Natural killer cell treated with Interleukin-12 subunit alpha and Interleukin-12 subunit beta and Interleukin-15 and Interleukin-18, amount 100 ng/mL, for 72 hours (primary cell): ENCODE measurements at regions not wholly inside any gene's neighbourhood (a gene's known extent, or its start where the extent isn't known, plus 50 kb on each side); places are given as distances from the start of the nearest gene placed in this dataset.
"Not testable (repeated sequence)": the region's sequence is repeated elsewhere in the genome, so short reads cannot be mapped to it uniquely, and the experiment has no call there.

ENCODE experiments used
- ATAC-seq, 2 donors: fragments of 150-1000 bp; cut with Tn5 transposase in 1 of 2; sonication (Bioruptor Pico), chemical (Tn5 transposase) in 1 of 2; 2 replicates each; pipeline ENCODE4 v1.10.0; 2021
- DNase-seq: peaks from one replicate; pipeline ENCODE4 v3.0.0; 2022; ENCODE audit warnings: low spot score
- H3K27ac Mint-ChIP-seq, 2 donors: 1 replicate in 1 of 2; 2 replicates in 1 of 2; pipeline ENCODE4 v1.8.0; 2022; ENCODE audit warnings: mixed read lengths in 2 of 2, mild to moderate bottlenecking in 1 of 2, moderate library complexity in 1 of 2
- H3K27me3 Mint-ChIP-seq, 2 donors: 1 replicate in 1 of 2; 2 replicates in 1 of 2; pipeline ENCODE4 v1.8.0; 2022; ENCODE audit warnings: mixed read lengths in 2 of 2
- H3K36me3 Mint-ChIP-seq: one replicate; pipeline ENCODE4 v1.8.0; 2022; ENCODE audit warnings: mixed read lengths
- H3K4me1 Mint-ChIP-seq, 2 donors: 1 replicate in 1 of 2; 2 replicates in 1 of 2; pipeline ENCODE4 v1.8.0; 2022; ENCODE audit warnings: low read depth in 2 of 2, mixed read lengths in 2 of 2, mild to moderate bottlenecking in 1 of 2
- H3K4me3 Mint-ChIP-seq: one replicate; pipeline ENCODE4 v1.8.0; 2022; ENCODE audit warnings: mixed read lengths
- H3K9me3 Mint-ChIP-seq: 2 replicates; pipeline ENCODE4 v1.8.0; 2022; ENCODE audit warnings: mixed read lengths

DNA sequence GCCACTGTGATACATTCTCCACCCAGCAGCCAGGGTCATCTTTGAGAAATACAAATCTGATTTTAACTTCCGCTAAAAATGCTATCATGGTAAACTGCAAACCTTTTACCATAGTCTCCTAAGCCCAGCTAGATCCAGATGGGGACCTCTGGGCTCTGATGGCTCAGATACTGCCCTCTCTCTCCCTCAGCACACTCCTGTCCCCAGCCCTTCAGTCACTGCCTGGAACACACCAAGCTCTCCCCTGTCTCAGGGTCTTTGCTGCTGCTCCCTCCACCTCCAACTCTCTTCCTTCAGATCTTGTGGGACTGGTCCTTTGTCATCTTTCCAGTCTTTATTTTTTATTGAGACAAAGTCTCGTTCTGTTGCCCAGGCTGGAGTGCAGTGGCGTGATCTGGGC is 65.1 kb downstream of the SPRY4 start:
- no peak for DNase-seq
- no peaks in the 10 kb centered on the region for H3K36me3 Mint-ChIP-seq
- peaks cover 9% of the 10 kb centered on the region in 2 donors for H3K4me1 Mint-ChIP-seq
- peak in 1 of 2 donors; percentile 55 for ATAC-seq
- no peak overlapping the region for H3K27ac Mint-ChIP-seq
- H3K9me3 Mint-ChIP-seq, result no peaks in the 10 kb centered on the region
- H3K4me3 Mint-ChIP-seq, result no peak overlapping the region
- peaks cover 0 to 10% of the 10 kb centered on the region in 2 donors for H3K27me3 Mint-ChIP-seq

DNA sequence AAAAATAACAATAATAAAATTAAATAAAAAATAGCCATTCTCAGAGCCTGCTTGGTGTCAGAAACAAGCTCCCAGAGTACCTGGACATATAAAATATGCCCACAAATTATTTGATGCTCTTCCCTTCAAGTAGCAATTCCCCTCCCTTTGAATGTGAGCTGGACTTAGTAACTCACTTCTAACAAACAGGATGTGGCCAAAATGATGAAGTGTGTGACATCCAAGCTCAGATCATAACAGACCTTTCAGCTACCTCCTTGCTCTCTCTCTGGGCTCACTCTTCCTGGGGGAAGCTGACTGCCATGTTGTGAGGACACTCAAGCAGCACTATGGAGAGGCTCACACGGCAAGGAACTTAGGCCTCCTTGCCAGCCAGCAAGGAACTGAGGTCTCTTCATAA is 69.0 kb downstream of the SPRY4 start:
- DNase-seq, result no peak
- H3K27ac Mint-ChIP-seq, result no peak overlapping the region
- H3K9me3 Mint-ChIP-seq, result no peaks in the 10 kb centered on the region
- ATAC-seq, result no peak
- no peaks in the 10 kb centered on the region for H3K36me3 Mint-ChIP-seq
- H3K27me3 Mint-ChIP-seq, result peaks cover 0 to 8% of the 10 kb centered on the region in 2 donors
- H3K4me3 Mint-ChIP-seq, result no peak overlapping the region
- H3K4me1 Mint-ChIP-seq, result peaks cover 3 to 4% of the 10 kb centered on the region in 2 donors

- DNase-seq, result no peak
- Mint-ChIP-seq H3K27me3 (no peaks in the 10 kb centered on the region), H3K36me3 (no peaks in the 10 kb centered on the region), H3K4me3 (no peak overlapping the region), H3K9me3 (no peaks in the 10 kb centered on the region), H3K4me1 (peaks cover 4 to 10% of the 10 kb centered on the region in 2 donors), H3K27ac (no peak overlapping the region)
- ATAC-seq, result no peak
Observed at GRCh38 chr5:142254431-142254830, 70.4 kb downstream of the SPRY4 start.

GRCh38 chr5:142253938-142254337 is 70.9 kb downstream of the SPRY4 start:
- Mint-ChIP-seq H3K27me3 (no peaks in the 10 kb centered on the region), H3K4me1 (peaks cover 4 to 10% of the 10 kb centered on the region in 2 donors), H3K9me3 (no peaks in the 10 kb centered on the region), H3K36me3 (no peaks in the 10 kb centered on the region), H3K27ac (no peak overlapping the region), H3K4me3 (no peak overlapping the region)
- ATAC-seq (no peak), DNase-seq (no peak)

GRCh38 chr5:142250119-142250518 is 74.7 kb downstream of the SPRY4 start:
- no peak for DNase-seq
- ATAC-seq, result no peak
- H3K4me1 Mint-ChIP-seq, result peaks cover 0 to 6% of the 10 kb centered on the region in 2 donors
- peaks cover 0 to 3% of the 10 kb centered on the region in 2 donors for H3K27me3 Mint-ChIP-seq
- no peaks in the 10 kb centered on the region for H3K9me3 Mint-ChIP-seq
- no peak overlapping the region for H3K4me3 Mint-ChIP-seq
- no peaks in the 10 kb centered on the region for H3K36me3 Mint-ChIP-seq
- H3K27ac Mint-ChIP-seq, result no peak overlapping the region

GRCh38 chr5:142248853-142249462 is 75.9 kb downstream of the SPRY4 start:
- Mint-ChIP-seq H3K4me3 (no peak overlapping the region), H3K9me3 (no peaks in the 10 kb centered on the region), H3K27me3 (peaks cover 0 to 5% of the 10 kb centered on the region in 2 donors), H3K4me1 (peaks cover 0 to 6% of the 10 kb centered on the region in 2 donors), H3K27ac (no peak overlapping the region), H3K36me3 (no peaks in the 10 kb centered on the region)
- DNase-seq (no peak), ATAC-seq (no peak)

GRCh38 chr5:142246258-142246657 is 78.6 kb downstream of the SPRY4 start:
- H3K4me3 Mint-ChIP-seq, result no peak overlapping the region
- H3K36me3 Mint-ChIP-seq, result no peaks in the 10 kb centered on the region
- H3K9me3 Mint-ChIP-seq, result no peaks in the 10 kb centered on the region
- peaks cover 0 to 6% of the 10 kb centered on the region in 2 donors for H3K4me1 Mint-ChIP-seq
- no peak for ATAC-seq
- peaks cover 0 to 11% of the 10 kb centered on the region in 2 donors for H3K27me3 Mint-ChIP-seq
- no peak overlapping the region for H3K27ac Mint-ChIP-seq
- DNase-seq, result no peak

DNA sequence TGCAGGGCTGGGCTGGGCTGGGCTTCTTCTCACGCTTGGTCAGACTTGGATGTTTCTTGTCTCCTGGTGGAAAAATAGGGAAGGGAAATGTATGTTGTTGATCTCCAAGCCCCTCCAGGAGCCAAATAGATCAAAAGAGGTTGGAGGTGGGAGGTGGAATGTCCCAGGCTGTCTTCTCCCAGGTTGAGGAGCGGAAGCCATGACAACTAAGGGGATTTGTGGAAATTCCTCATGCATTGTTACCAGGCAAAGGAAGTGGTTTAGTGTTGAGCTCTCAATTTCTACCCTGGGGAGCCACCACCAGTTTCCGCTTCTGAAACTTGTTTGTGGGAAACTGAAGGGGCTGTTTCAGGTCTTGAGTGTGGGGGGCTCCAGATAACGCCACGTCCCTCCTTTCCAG is 79.0 kb downstream of the SPRY4 start:
- DNase-seq, result no peak
- Mint-ChIP-seq H3K36me3 (no peaks in the 10 kb centered on the region), H3K27ac (no peak overlapping the region), H3K4me3 (no peak overlapping the region), H3K4me1 (peaks cover 0 to 6% of the 10 kb centered on the region in 2 donors), H3K9me3 (no peaks in the 10 kb centered on the region), H3K27me3 (peaks cover 0 to 11% of the 10 kb centered on the region in 2 donors)
- ATAC-seq, result no peak

GRCh38 chr5:142244440-142244839 is 80.4 kb downstream of the SPRY4 start:
- no peak overlapping the region for H3K27ac Mint-ChIP-seq
- ATAC-seq, result no peak
- no peaks in the 10 kb centered on the region for H3K9me3 Mint-ChIP-seq
- no peaks in the 10 kb centered on the region for H3K36me3 Mint-ChIP-seq
- DNase-seq, result no peak
- H3K4me3 Mint-ChIP-seq, result no peak overlapping the region
- no peaks in the 10 kb centered on the region for H3K4me1 Mint-ChIP-seq
- peaks cover 0 to 11% of the 10 kb centered on the region in 2 donors for H3K27me3 Mint-ChIP-seq

- H3K4me1 Mint-ChIP-seq, result no peaks in the 10 kb centered on the region
Observed at GRCh38 chr5:142242272-142242671, 82.5 kb downstream of the SPRY4 start.

DNA sequence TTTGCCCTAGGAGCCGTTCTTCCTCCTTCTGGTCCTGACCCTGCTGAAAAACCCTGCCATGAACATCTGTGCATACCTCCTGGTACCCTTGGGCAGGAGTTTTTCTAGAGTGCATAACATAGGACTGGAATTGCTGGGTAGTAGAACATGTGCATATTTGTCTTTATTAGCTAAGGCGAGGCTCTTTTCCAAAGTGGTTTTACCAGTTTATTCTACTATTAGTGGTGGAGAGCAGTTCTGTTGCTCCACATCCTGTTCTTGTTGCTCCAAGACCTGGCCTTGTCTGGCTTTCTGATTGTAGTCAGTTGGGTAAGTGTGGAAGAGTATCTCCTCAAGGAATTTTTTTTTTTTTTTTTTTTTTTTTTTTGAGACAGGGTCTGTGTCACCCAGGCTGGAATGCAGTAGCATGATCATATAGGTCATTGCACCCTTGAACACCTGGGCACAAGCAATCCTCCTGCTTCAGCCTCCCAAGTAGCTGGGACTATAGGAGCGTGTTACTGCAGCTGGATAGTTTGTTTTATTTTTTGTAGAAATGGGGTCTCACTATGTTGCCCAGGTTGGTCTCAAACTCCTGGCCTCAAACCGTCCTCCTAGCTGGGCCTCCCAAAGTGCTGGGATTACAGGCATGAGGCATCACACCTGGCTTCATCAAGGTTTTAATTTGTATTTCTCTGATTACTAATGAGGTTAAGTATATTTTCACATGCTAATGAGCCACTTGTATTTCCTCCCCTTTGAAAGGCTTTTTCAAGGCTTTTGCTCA is 85.2 kb downstream of the SPRY4 start:
- no peak overlapping the region for H3K27ac Mint-ChIP-seq
- H3K9me3 Mint-ChIP-seq, result no peaks in the 10 kb centered on the region
- DNase-seq (no peak), ATAC-seq (no peak)
- H3K27me3 Mint-ChIP-seq, result peaks cover 7 to 17% of the 10 kb centered on the region in 2 donors
- H3K36me3 Mint-ChIP-seq, result no peaks in the 10 kb centered on the region
- no peak overlapping the region for H3K4me3 Mint-ChIP-seq
- H3K4me1 Mint-ChIP-seq, result peaks cover 0 to 8% of the 10 kb centered on the region in 2 donors

More at GRCh38 chr5:142242272-142242671, 82.5 kb downstream of the SPRY4 start:
- Mint-ChIP-seq H3K27me3 (peaks cover 0 to 10% of the 10 kb centered on the region in 2 donors), H3K4me3 (no peak overlapping the region), H3K36me3 (no peaks in the 10 kb centered on the region), H3K9me3 (no peaks in the 10 kb centered on the region), H3K27ac (no peak overlapping the region)
- no peak for DNase-seq
- ATAC-seq, result no peak

- Mint-ChIP-seq H3K27me3 (peaks cover 7 to 17% of the 10 kb centered on the region in 2 donors), H3K4me3 (no peak overlapping the region), H3K36me3 (no peaks in the 10 kb centered on the region), H3K4me1 (peaks cover 0 to 8% of the 10 kb centered on the region in 2 donors), H3K9me3 (no peaks in the 10 kb centered on the region), H3K27ac (no peak overlapping the region)
- ATAC-seq (no peak), DNase-seq (no peak)
Observed at GRCh38 chr5:142237707-142238106, 87.1 kb downstream of the SPRY4 start.

DNA sequence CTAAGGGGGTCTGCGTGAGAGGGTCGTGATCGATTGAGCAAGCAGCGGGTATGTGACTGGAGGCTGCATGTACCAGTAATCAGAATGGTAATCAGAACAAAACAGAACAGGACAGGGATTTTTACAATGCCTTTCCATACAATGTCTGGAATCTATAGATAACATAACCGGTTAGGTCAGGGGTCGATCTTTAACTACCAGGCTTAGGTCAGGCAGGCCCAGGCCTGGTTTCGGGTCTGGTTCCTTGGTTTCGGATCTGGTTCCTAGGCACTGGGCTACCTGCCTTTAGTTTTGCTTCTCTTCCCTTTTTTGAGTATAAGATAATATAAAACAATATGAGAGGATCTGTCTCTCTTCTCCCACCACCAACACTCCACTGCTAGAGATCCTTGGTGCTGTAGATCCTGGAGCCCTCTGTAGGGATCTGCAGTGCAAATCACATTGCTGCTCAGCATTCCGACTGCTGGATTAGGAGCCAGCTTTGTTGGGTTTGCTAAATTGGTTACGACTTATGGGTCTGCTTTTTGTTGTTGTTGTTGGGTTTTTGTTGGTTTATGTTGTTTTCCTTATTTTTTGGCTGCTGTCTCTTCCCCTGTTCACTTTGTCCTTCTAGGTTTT is 88.0 kb downstream of the SPRY4 start:
- not testable (repeated sequence) for DNase-seq, H3K27ac Mint-ChIP-seq, H3K4me1 Mint-ChIP-seq, H3K36me3 Mint-ChIP-seq, H3K9me3 Mint-ChIP-seq, ATAC-seq, H3K4me3 Mint-ChIP-seq
- H3K27me3 Mint-ChIP-seq, result peaks cover 7 to 15% of the 10 kb centered on the region in 2 donors
